ENCODE measurements at regions not wholly inside any gene's neighbourhood (a gene's known extent, or its start where the extent isn't known, plus 50 kb on each side); places are given as distances from the start of the nearest gene placed in this dataset.

DNA sequence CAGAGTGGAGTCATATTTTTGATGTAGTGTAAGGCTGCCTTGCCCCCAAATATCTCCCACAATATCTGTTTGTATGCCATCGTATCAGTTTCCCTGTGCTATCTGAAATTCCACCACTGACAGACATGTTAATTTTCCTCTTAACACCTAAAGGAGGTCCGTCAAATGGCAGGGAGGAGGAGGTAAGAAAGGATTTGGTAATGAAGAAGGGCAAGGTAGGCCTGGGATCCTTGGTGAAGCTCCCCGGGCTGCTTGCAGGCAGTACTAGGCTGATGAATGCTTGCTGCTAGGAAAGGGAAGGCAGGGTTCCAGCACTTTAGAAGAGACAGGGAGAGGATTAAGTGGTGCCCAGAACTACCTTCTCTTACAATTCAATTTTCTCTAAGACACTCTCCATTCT is 402.4 kb upstream of the ZP4 start:
- TF ChIP-seq, protein P1, sequence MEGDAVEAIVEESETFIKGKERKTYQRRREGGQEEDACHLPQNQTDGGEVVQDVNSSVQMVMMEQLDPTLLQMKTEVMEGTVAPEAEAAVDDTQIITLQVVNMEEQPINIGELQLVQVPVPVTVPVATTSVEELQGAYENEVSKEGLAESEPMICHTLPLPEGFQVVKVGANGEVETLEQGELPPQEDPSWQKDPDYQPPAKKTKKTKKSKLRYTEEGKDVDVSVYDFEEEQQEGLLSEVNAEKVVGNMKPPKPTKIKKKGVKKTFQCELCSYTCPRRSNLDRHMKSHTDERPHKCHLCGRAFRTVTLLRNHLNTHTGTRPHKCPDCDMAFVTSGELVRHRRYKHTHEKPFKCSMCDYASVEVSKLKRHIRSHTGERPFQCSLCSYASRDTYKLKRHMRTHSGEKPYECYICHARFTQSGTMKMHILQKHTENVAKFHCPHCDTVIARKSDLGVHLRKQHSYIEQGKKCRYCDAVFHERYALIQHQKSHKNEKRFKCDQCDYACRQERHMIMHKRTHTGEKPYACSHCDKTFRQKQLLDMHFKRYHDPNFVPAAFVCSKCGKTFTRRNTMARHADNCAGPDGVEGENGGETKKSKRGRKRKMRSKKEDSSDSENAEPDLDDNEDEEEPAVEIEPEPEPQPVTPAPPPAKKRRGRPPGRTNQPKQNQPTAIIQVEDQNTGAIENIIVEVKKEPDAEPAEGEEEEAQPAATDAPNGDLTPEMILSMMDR (IDR thresholded peaks at IDR 0.05): no peak
- TF ChIP-seq POLR2A (IDR thresholded peaks at IDR 0.05): no peak

Measured in adrenal gland (tissue), 5 donors.